ENCODE measurements at regions not wholly inside any gene's neighbourhood (a gene's known extent, or its start where the extent isn't known, plus 50 kb on each side); places are given as distances from the start of the nearest gene placed in this dataset.

DNA sequence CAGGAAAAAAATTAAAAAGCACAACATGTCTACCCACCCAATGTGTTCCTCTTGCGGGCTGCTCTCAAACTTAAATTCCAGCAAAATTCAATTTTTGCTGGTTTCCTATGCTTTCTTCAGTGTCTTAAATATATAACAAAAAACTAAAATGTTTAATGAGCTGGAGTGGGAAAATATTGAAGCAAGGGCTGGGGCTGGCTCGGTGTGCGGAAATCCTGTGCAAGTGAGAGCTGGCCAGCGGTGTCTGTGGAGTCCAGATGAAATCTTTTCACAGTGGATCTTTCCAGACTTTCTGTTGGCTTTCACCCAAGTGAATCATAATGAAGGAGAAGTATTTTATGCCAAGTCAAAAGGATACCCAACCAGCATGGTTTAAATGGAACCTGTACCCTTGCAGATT, 1733.6 kb downstream of the TP53TG3F start:
- TF ChIP-seq, protein P1, sequence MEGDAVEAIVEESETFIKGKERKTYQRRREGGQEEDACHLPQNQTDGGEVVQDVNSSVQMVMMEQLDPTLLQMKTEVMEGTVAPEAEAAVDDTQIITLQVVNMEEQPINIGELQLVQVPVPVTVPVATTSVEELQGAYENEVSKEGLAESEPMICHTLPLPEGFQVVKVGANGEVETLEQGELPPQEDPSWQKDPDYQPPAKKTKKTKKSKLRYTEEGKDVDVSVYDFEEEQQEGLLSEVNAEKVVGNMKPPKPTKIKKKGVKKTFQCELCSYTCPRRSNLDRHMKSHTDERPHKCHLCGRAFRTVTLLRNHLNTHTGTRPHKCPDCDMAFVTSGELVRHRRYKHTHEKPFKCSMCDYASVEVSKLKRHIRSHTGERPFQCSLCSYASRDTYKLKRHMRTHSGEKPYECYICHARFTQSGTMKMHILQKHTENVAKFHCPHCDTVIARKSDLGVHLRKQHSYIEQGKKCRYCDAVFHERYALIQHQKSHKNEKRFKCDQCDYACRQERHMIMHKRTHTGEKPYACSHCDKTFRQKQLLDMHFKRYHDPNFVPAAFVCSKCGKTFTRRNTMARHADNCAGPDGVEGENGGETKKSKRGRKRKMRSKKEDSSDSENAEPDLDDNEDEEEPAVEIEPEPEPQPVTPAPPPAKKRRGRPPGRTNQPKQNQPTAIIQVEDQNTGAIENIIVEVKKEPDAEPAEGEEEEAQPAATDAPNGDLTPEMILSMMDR (IDR thresholded peaks at IDR 0.05), result no peak
- TF ChIP-seq ZFX (IDR thresholded peaks at IDR 0.05; ENCODE audit: borderline replicate concordance), result no peak
- H3K27ac ChIP-seq, result no peak overlapping the region

DNA sequence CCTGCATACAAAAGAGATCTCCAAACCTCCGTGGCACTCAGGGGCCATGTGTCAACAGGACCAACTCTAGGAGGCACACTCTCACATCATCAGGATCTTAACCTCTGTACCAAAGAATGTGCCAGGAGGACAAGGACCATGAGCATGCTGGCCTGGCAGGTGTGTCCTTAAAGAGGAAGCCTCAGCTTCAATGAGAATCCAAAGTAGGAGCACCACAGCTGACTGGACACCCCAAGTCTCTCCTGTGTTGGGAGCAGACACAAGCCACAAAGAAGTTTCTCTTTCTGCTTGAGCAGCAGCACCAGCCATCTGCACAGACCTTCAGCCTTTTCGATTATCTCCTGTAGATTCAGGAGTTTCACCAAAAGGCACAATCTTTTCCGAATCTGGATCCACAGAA, 1734.5 kb downstream of the TP53TG3F start:
- no peak for TF ChIP-seq ZFX (IDR thresholded peaks at IDR 0.05; ENCODE audit: borderline replicate concordance)
- TF ChIP-seq, protein P1 (IDR thresholded peaks at IDR 0.05), result no peak
- H3K27ac ChIP-seq, result no peak overlapping the region

DNA sequence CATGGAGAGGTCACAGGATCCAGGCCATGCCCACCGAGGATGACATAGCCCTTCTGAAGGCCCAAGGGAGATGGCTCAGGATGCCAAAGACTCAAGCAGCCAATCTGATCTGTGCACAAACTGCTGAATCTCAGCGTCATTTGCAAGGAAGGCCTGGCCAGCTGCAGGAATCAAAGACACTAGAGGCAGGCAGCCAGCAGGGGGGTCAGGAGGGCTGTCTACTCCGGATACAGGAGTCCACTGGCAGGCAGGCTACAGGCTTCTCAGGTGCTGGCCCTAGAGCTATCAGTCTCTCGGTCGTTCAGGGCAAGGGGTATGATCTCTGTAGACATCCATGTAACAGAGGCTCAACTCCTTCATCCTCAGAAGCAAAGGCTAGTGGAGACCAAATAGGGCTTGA, 1735.3 kb downstream of the TP53TG3F start:
- TF ChIP-seq, protein P1 (IDR thresholded peaks at IDR 0.05), result no peak
- TF ChIP-seq ZFX (IDR thresholded peaks at IDR 0.05; ENCODE audit: borderline replicate concordance), result no peak
- H3K27ac ChIP-seq, result no peak overlapping the region

DNA sequence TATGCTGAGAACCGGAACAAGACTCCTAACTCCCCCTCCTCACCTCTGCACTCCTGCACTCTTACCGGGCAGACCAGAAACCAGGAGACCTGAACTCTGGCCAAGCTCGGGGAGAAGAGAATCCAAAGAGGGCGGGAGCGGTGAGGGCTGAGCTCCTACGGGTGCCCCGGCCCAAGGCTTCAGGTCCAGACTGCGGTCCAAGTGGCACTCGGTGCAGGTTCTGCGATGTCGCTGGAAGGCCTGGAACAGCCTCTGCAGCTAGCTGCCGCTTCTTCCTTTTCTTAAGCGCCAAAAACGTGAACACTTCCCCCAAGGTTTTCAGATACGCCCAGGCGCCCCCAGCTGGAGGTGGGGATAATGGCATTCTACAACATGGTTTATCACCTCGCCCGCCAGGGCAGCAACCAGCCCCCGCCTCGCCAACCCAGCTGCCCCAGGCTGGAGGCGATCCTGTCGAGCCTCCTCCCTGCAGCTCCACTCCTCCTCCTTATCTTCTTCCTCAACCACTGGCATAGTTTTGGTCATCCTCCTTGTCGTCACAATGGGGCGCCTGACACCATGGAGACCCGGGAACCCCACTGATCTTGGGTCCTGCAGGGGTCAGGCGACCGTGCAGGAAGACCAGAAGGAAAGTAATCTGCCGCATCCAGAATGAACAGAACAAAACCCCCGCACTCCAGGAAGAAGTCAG, 1735.9 kb downstream of the TP53TG3F start:
- TF ChIP-seq, protein P1 (IDR thresholded peaks at IDR 0.05), result peak; percentile 75
- TF ChIP-seq ZFX (IDR thresholded peaks at IDR 0.05; ENCODE audit: borderline replicate concordance), result no peak
- H3K27ac ChIP-seq, result no peak overlapping the region

DNA sequence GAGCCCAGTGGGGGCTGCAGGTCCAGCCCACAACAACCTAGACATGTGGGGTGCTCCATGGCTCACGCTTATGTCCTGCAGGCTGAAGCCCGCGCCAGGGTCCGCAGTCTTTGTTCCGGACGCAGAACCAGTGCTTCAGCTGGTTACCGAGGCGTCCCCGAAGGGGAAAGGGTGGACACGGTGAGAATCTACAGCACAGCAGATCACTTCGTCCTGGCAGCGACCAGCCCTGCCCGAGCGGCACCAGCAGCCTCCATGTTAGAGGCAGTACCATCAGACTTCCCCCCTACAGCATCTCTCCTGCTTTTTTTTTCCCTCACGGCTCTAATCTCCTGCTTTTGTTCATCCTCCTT, 1736.4 kb downstream of the TP53TG3F start:
- no peak overlapping the region for H3K27ac ChIP-seq
- TF ChIP-seq ZFX (IDR thresholded peaks at IDR 0.05; ENCODE audit: borderline replicate concordance), result no peak

DNA sequence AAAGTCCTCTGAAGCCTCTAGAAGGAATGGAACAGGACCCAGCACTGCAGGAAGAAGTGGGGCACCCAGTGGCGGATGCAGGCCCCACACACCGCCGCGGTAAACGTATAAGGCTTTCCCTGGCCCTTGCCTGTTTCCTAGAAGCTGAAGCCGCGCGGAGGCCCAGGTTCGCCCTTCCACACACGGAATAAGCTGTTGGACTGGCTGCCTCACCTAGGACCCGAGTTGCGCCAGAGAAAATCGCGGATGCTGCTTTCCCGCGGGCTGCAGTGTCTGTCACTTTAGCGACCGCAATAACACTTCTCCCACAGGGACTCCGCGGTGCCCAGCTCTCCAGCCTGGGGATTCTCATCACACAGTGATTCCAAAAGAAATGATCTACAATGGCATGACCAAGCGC, 1736.9 kb downstream of the TP53TG3F start:
- no peak overlapping the region for H3K27ac ChIP-seq
- no peak for TF ChIP-seq ZFX (IDR thresholded peaks at IDR 0.05; ENCODE audit: borderline replicate concordance)
- TF ChIP-seq, protein P1 (IDR thresholded peaks at IDR 0.05), result no peak

DNA sequence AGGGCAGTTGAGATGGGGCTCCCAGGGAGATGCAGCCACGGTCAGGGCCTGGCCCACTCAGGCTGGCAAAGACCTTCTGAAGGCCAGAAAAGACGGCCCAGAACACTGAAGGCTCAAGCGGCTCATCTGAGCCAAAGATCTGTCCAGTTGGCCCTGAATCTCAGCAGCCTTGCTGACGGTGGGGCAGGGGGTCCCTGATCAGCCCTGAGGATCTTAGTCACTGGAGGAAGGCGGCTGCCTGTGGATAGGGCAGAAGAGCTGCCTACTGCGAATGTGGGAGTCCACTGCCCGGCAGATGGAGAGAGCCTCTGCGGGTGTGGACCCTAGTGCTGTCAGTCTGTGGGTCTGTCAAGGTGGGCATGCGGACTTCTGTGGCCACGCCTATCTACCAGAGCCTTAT, 1738.2 kb downstream of the TP53TG3F start:
- no peak overlapping the region for H3K27ac ChIP-seq
- TF ChIP-seq, protein P1 (IDR thresholded peaks at IDR 0.05), result no peak
- TF ChIP-seq ZFX (IDR thresholded peaks at IDR 0.05; ENCODE audit: borderline replicate concordance), result no peak
